ENCODE measurements at regions not wholly inside any gene's neighbourhood (a gene's known extent, or its start where the extent isn't known, plus 50 kb on each side); places are given as distances from the start of the nearest gene placed in this dataset.

GRCh38 chr4:116688536-116688935 is 396.8 kb downstream of the TRAM1L1 start:
- TF ChIP-seq CTCF (IDR thresholded peaks at IDR 0.05) (no peak), ZFX (IDR thresholded peaks at IDR 0.05; ENCODE audit: borderline replicate concordance) (no peak)

Measured in 22Rv1 (cell line).